ENCODE measurements at regions not wholly inside any gene's neighbourhood (a gene's known extent, or its start where the extent isn't known, plus 50 kb on each side); places are given as distances from the start of the nearest gene placed in this dataset.

- TF ChIP-seq CTCF (conservative IDR thresholded peaks at IDR 0.05; ENCODE audit: low read length) (no peak), EZH2phosphoT487 (IDR thresholded peaks at IDR 0.05; ENCODE audit: borderline replicate concordance, low read depth, low read length) (no peak)
Observed at GRCh38 chr1:193707271-193708021, 521.0 kb upstream of the B3GALT2 start.
